NCI-H460 (cell line): ENCODE measurements at regions not wholly inside any gene's neighbourhood (a gene's known extent, or its start where the extent isn't known, plus 50 kb on each side); places are given as distances from the start of the nearest gene placed in this dataset.

Experiments used
- DNase-seq: peaks from one replicate; pipeline ENCODE4 v3.0.0-alpha.2; 2016; ENCODE audit warnings: low read depth; ENCODE audit errors: extremely low read depth

- DNase-seq, result no peak
Observed at GRCh38 chr2:17262854-17263569, 255.2 kb downstream of the RAD51AP2 start.

DNA sequence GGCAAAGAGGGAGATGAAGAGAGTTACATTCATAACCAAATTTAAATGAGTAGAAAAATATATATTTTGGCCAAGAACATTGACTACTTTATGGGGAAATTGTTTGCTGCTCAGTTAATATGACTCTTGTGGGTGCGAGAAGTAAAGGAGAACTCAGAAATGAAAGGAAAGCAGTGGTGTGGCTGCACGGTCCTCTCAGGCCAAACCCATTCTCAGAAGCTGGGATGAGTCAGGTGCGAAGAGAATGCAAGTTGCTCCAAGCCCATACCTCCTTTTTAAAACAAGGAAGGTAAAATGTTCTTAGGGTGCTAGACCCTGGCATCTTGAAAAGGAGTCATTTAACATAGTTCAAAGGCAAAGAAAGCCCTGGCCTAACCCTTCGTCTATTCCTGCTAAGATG is 258.6 kb downstream of the RAD51AP2 start:
- no peak for DNase-seq

- DNase-seq, result no peak
Observed at GRCh38 chr2:17258861-17259260, 259.4 kb downstream of the RAD51AP2 start.

GRCh38 chr2:17257189-17257909 is 260.9 kb downstream of the RAD51AP2 start:
- no peak for DNase-seq

DNA sequence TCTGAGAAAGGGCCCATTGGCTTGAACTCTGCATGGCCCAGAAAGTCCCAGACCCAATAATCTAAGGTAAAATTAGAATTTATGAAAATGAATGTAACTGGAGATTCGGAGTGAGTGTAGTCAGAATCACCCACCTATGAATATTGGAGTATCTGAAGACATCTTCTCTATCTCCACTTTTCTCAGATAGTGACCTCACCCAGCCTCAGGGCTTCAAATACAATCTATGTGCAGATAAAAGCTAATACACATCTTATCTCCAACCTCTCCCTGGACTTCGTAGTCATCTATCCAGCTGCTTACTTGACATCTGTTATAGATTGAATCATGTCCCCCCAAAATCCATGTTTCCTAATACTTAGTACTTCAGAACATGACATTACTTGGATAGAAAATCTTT is 263.2 kb downstream of the RAD51AP2 start:
- DNase-seq, result no peak

GRCh38 chr2:17254421-17254820 is 263.8 kb downstream of the RAD51AP2 start:
- no peak for DNase-seq

DNA sequence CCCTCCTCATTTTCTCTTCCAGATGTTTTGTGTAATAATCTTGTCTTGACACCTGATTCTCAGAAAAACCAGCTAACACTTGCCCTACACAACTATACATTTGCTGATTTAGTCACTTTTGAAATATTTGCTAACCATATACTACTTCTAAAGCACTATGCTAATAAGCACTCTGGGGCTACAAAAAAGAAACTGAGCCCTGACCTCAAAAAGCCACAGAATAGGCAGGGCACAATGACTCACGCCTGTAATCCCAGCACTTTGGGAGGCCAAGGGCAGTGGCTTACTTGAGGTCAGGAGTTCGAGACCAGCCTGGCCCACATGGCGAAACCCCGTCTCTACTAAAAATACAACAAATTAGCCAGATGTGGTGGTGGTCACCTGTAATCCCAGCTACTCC is 266.0 kb downstream of the RAD51AP2 start:
- no peak for DNase-seq

- DNase-seq, result no peak
Observed at GRCh38 chr2:17251171-17251570, 267.1 kb downstream of the RAD51AP2 start.

GRCh38 chr2:17249249-17249648 is 269.0 kb downstream of the RAD51AP2 start:
- no peak for DNase-seq

- no peak for DNase-seq
Observed at GRCh38 chr2:17245906-17246305, 272.3 kb downstream of the RAD51AP2 start.

DNA sequence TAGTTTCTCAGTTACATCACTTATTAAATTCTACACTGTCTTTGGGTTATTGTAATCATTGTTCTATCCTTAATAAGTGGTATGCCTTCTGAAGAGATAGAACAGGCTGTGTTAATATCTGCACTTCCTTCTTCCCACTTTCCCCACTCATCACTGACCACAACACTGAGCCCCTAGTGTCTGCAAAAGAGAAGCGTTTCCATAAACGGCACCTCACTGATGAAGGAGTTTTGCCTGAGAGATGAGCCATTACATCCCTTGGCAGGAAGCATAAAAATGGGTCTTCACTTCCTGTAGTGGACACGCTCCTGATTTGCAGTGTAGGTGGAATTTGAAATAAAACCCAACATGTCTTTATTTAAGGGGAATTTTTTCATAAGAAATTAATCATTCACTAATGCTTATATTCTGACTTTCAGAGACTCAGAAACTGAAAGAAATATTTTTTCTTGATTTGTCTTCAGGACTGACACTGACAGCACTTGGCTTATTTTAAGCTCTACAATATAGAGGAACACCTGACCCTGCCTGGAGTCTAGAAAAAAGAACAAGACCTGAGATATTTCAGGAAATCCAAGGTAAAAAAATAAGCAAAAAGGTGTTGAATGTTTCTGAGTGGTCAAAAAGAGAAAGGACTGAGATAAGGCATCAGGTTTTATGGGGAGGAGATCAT is 275.3 kb downstream of the RAD51AP2 start:
- no peak for DNase-seq

GRCh38 chr2:17239550-17239949 is 278.7 kb downstream of the RAD51AP2 start:
- DNase-seq, result no peak

DNA sequence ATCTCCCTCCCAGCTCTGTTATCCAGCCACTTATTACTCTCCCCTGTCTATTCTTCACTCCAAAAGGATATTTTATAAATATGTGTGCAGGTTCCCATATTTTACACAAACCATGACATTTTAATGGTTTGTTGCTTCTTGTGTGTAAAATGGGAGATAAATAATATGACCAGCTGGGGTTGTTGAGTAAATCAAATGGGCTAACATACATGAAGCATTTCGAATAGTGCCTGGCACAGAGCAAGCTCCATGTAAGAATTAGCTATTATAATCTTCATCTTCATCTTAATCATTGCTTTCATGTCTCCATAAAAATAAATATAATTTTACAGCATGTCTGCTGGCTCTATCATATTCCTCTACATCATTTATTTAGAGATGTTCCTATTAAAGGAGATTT is 283.1 kb downstream of the RAD51AP2 start:
- no peak for DNase-seq

- no peak for DNase-seq
Observed at GRCh38 chr2:17232776-17233556, 285.3 kb downstream of the RAD51AP2 start.

DNA sequence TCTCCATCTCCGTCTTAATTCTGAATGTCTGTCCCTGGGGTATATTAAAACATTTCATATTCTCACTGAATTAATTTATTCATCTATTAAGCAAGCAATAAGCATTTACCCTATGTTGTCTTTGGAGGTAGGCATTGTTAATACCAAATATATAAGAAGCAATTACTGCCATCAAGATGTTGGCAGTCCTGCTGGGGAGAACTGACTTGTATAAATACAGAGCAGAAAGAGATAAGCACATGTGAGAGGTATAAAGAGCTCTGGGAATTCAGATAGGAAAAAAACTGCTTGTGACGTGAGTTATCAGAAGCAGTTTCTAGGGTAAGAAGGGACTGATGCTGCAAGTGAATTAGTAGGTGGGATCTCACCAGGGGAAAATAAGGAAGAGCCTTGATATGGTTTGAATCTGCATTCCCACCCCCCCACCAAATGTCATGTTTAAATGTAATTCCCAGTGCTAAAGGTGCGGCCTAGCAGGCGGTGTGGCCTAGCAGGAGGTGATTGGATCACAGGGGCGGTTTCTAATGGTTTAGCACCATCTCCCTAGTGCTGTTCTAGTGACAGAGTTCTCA is 286.8 kb downstream of the RAD51AP2 start:
- no peak for DNase-seq

GRCh38 chr2:17229414-17229813 is 288.8 kb downstream of the RAD51AP2 start:
- DNase-seq, result no peak

DNA sequence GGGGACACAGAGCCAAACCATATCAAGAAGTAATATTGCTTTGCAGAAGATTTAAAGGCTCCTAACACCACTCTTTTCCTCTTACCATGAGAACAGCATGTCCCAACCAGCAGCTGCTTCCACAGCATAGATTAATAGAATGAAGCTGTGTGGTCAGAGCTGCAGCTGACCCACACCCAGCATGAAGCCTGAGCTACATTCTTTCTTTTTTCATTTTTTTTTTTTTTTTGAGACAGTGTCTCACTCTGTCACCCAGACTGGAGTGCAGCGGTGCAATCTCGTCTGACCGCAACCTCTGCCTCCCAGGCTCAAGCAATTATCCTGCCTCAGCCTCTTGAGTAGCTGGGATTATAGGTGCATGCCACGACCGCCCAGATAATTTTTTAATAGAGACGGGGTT is 289.8 kb downstream of the RAD51AP2 start:
- DNase-seq, result no peak

DNA sequence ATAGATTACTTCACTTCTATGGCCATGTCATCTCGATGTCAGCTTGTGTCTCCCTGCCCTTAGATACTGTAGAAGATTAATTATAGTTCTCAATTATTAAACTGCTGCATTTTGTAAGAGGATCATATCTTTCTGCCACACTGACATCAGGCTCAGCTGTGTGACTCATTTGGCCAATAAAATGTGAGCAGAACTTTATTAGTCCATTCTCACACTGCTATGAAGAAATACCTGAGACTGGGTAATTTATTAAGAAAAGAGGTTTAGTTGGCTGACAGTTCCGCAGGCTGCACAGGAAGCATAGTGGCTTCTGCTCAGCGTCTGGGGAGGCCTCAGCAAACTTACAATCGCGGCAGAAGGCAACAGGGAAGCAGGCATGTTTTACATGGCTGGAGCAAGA is 290.4 kb downstream of the RAD51AP2 start:
- no peak for DNase-seq

DNA sequence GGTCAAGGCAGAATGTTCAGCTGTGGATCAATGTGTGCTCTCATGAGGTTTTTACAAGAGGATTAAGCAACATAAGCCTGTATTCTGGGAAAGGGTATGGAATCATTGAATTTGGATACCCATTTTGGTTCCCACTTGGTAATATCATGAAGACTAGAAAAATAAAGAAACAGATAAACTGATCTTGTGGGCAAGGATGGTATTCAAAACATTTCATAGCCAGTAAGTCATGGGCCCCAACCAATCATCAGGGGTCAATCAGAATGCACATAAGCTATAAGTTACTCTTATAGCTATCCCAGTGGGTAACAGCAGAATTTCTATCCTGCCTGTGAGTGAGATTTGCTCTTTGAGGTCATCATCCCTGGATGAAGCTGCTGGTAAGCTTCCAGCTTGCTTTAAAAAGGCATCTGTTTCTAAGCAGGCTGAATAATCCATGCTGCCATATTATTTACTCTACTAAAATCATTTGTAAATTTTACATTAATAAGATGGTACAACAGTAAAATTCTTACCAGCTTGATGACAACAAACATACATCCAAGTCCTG is 291.2 kb downstream of the RAD51AP2 start:
- DNase-seq, result no peak

DNA sequence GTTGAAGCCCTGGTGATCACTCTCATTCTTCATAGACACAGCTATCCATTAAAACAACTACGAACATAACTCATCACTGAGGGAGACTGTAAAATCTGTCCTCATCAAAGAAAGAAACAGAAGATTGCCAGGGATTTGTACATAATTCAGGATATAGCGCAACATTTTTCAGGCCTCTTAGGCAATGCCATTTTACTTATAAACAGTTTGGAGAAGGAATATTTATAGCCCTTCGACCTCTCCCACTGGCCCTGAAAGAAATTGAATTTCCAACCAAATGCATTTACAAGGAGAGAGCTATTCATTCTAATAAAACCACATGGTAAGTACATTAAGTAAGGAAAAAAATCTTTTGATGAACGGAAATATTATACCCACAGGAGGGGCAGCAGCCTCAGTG is 295.0 kb downstream of the RAD51AP2 start:
- DNase-seq, result no peak
